Esophagus squamous epithelium (tissue), 5 donors: ENCODE measurements at regions not wholly inside any gene's neighbourhood (a gene's known extent, or its start where the extent isn't known, plus 50 kb on each side); places are given as distances from the start of the nearest gene placed in this dataset.
"Not testable (repeated sequence)": the region's sequence is repeated elsewhere in the genome, so short reads cannot be mapped to it uniquely, and the experiment has no call there.

ENCODE experiments used
- DNase-seq: peaks from one replicate; lab custom pipeline; 2025; lab: John Stamatoyannopoulos, UW
- H3K27ac ChIP-seq, 4 donors: fragments of 200-600 bp; sonication (generic); one replicate each; pipeline ENCODE4 v1.5.1; 2016 to 2019; ENCODE audit warnings: mild to moderate bottlenecking in 1 of 4
- H3K27me3 ChIP-seq, 4 donors: fragments of 200-600 bp; sonication (generic); 1 replicate in 3 of 4; 2 replicates in 1 of 4; pipeline versions ENCODE4 v1.5.1 to v1.6.0; 2017 to 2021; ENCODE audit warnings: antibody characterized with exemption in 1 of 4
- H3K36me3 ChIP-seq, 3 donors: fragments of 200-600 bp; sonication (generic); one replicate each; pipeline ENCODE4 v1.5.1; 2016 to 2019
- H3K4me1 ChIP-seq, 3 donors: fragments of 200-600 bp; sonication (generic); one replicate each; pipeline ENCODE4 v1.5.1; 2017 to 2019
- H3K4me3 ChIP-seq, 4 donors: fragments of 200-600 bp; sonication (generic); 1 replicate in 3 of 4; 2 replicates in 1 of 4; pipeline ENCODE4 v1.5.1; 2016 to 2019; ENCODE audit warnings: mild to moderate bottlenecking in 2 of 4, moderate library complexity in 1 of 4
- H3K9me3 ChIP-seq, 3 donors: fragments of 200-600 bp; sonication (generic); one replicate each; pipeline ENCODE4 v1.5.1; 2016 to 2019
- CTCF ChIP-seq, 6 experiments: fragments of 450-650 bp in 4 of 6; fragments of 200-600 bp in 2 of 6; sonication (generic) in 2 of 6; IDR thresholded peaks; one replicate each; pipeline ENCODE4 v1.5.1; 2016 to 2019; ENCODE audit warnings: antibody characterized with exemption in 6 of 6, mild to moderate bottlenecking in 4 of 6, moderate library complexity in 4 of 6
- POLR2A ChIP-seq, 4 donors: fragments of 450-650 bp; IDR thresholded peaks; one replicate each; pipeline ENCODE4 v1.6.1; 2017; ENCODE audit warnings: antibody characterized with exemption in 4 of 4, mild to moderate bottlenecking in 4 of 4, moderate library complexity in 3 of 4
- WGBS, 2 donors: methylation state at CpG; one replicate each; pipeline ENCODE4 v1.1.5; 2018; 5-methylcytosine and 5-hydroxymethylcytosine counted together
- intact Hi-C: fragments of 100-400 bp; cut with DNase I; formaldehyde crosslinking; loops from one replicate; pipeline ENCODE4 v1.15.0; 2022
- donor health status: DM: yes; HTN: yes; CAD: no.

DNA sequence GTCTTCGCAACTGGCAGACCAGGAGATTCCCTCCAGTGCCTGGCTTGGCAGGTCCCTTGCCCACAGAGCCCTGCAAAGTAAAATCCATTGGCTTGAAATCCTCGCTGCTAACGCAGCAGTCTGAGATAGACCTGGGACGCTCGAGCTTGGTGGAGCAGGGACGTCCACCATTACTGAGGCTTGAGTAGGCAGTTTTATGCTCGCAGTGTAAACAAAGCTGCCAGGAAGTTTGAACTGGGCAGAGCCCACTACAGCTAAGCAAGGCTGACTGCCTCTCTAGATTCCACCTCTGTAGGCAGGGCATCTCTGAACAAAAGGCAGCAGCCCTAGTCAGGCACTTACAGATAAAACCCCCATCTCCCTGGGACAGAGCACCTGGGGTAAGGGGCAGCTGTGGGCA is 205.0 kb upstream of the MME start:
- intact Hi-C loops: no loop called here

GRCh38 chr3:154872696-154873095 is 207.4 kb upstream of the MME start:
- intact Hi-C loops: no loop called here
- Histone ChIP-seq H3K9me3 (no peaks in the 10 kb centered on the region), H3K4me1 (no peaks in the 10 kb centered on the region), H3K27ac (no peak overlapping the region), H3K27me3 (no peaks in the 10 kb centered on the region), H3K4me3 (no peak overlapping the region), H3K36me3 (no peaks in the 10 kb centered on the region)
- DNase-seq: no peak
- 70 to 88% methylated on average over 2 of the region's 2 CpGs for WGBS, 2 donors
- TF ChIP-seq CTCF (IDR thresholded peaks at IDR 0.05) (no peak), POLR2A (IDR thresholded peaks at IDR 0.05) (no peak)

More for the DNA sequence above, 205.0 kb upstream of the MME start:
- no peaks in the 10 kb centered on the region for H3K36me3 ChIP-seq
- H3K27me3 ChIP-seq: no peaks in the 10 kb centered on the region
- no peak overlapping the region for H3K27ac ChIP-seq
- no peak overlapping the region for H3K4me3 ChIP-seq
- no peaks in the 10 kb centered on the region for H3K4me1 ChIP-seq
- TF ChIP-seq POLR2A (IDR thresholded peaks at IDR 0.05): no peak
- TF ChIP-seq CTCF (IDR thresholded peaks at IDR 0.05): no peak
- WGBS, 2 donors: 89% methylated on average over 7 of the region's 7 CpGs; no CpG with 5 or more reads in 1 of the 2 donors
- H3K9me3 ChIP-seq: no peaks in the 10 kb centered on the region
- DNase-seq: no peak

DNA sequence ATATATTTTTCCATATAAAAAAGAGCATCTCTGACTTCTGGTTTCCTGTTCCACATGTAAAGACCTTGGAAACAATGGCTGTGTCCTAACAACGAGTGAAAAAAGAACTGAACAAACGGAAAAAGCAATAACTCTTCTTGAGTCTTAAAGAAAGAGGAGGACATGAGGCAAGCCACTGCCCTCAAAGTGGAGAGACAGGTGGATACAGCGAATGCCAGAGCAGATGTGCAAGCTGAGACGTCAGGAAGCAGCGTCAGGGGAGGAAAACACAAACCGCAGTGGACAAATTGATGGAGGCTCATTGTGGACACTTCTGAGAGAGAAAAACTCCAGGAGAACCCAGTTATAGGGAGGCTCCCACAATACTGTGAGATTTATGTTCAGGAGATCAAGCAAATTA is 208.0 kb upstream of the MME start:
- no peaks in the 10 kb centered on the region for H3K27me3 ChIP-seq
- WGBS, 2 donors: 47 to 48% methylated on average over 6 of the region's 6 CpGs

GRCh38 chr3:154864947-154865346 is 215.2 kb upstream of the MME start:
- no peak for DNase-seq
- no peaks in the 10 kb centered on the region for H3K27me3 ChIP-seq
- WGBS, 2 donors: 43 to 55% methylated on average over 1 of the region's 1 CpG
- TF ChIP-seq POLR2A (IDR thresholded peaks at IDR 0.05) (no peak), CTCF (IDR thresholded peaks at IDR 0.05) (no peak)
- H3K4me3 ChIP-seq: no peak overlapping the region
- H3K4me1 ChIP-seq: no peaks in the 10 kb centered on the region
- intact Hi-C loops: no loop called here
- no peak overlapping the region for H3K27ac ChIP-seq
- no peaks in the 10 kb centered on the region for H3K36me3 ChIP-seq
- H3K9me3 ChIP-seq: no peaks in the 10 kb centered on the region

More for the DNA sequence above, 208.0 kb upstream of the MME start:
- H3K4me1 ChIP-seq: no peaks in the 10 kb centered on the region
- H3K4me3 ChIP-seq: no peak overlapping the region
- DNase-seq: no peak
- no peaks in the 10 kb centered on the region for H3K9me3 ChIP-seq
- H3K36me3 ChIP-seq: no peaks in the 10 kb centered on the region
- intact Hi-C loops: no loop called here
- TF ChIP-seq POLR2A (IDR thresholded peaks at IDR 0.05) (no peak), CTCF (IDR thresholded peaks at IDR 0.05) (no peak)
- H3K27ac ChIP-seq: no peak overlapping the region

GRCh38 chr3:154862265-154862664 is 217.9 kb upstream of the MME start:
- no peak overlapping the region for H3K4me3 ChIP-seq
- H3K9me3 ChIP-seq: no peaks in the 10 kb centered on the region
- H3K27ac ChIP-seq: no peak overlapping the region
- intact Hi-C loops: no loop called here
- H3K36me3 ChIP-seq: no peaks in the 10 kb centered on the region
- H3K27me3 ChIP-seq: no peaks in the 10 kb centered on the region
- no peak for TF ChIP-seq CTCF (IDR thresholded peaks at IDR 0.05)
- TF ChIP-seq POLR2A (IDR thresholded peaks at IDR 0.05): no peak
- no peak for DNase-seq
- no peaks in the 10 kb centered on the region for H3K4me1 ChIP-seq

DNA sequence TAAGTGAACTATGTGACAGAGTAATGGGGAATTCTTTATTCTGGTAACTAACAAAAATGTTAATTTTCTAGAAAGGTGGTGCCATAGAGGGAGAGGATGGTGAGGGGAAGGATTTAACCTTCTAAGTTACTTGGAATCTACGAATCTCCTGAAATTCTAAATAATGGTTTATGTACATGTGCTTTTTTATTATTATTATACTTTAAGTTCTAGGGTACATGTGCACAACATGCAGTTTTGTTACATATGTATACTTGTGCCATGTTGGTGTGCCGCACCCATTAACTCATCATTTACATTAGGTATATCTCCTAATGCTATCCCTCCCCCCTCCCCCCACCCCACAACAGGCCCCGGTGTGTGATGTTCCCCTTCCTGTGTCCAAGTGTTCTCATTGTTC is 227.1 kb upstream of the MME start:
- intact Hi-C loops, H3K27me3 ChIP-seq, H3K4me1 ChIP-seq, H3K27ac ChIP-seq, H3K36me3 ChIP-seq, DNase-seq, H3K9me3 ChIP-seq, H3K4me3 ChIP-seq: not testable (repeated sequence)
- 76 to 77% methylated on average over 3 of the region's 3 CpGs for WGBS, 2 donors
